Fibroblast of villous mesenchyme (primary cell): ENCODE measurements at regions not wholly inside any gene's neighbourhood (a gene's known extent, or its start where the extent isn't known, plus 50 kb on each side); places are given as distances from the start of the nearest gene placed in this dataset.

ENCODE experiments used
- DNase-seq: peaks from one replicate; pipeline ENCODE4 v3.0.0-alpha.2; 2010; ENCODE audit warnings: low read depth
- H3K4me3 ChIP-seq: 2 replicates; pipeline ENCODE4 v1.5.1; 2011; ENCODE audit warnings: low read depth, mild to moderate bottlenecking, low read length
- CTCF ChIP-seq: IDR thresholded peaks from 2 replicates; pipeline ENCODE4 v1.5.1; 2012; ENCODE audit warnings: low read depth, mild to moderate bottlenecking, low read length; ENCODE audit not compliant: insufficient read depth

GRCh38 chr16:22633280-22633679, 122.6 kb downstream of the NPIPB5 start:
- H3K4me3 ChIP-seq, result no peak overlapping the region
- TF ChIP-seq CTCF, result no peak

GRCh38 chr16:22633799-22634198, 123.1 kb downstream of the NPIPB5 start:
- DNase-seq, result no peak
- no peak overlapping the region for H3K4me3 ChIP-seq
- no peak for TF ChIP-seq CTCF

More at GRCh38 chr16:22633280-22633679, 122.6 kb downstream of the NPIPB5 start:
- no peak for DNase-seq

- H3K4me3 ChIP-seq, result no peak overlapping the region
- TF ChIP-seq CTCF, result no peak
- DNase-seq, result no peak
These were observed 124.3 kb downstream of the NPIPB5 start for GRCh38 chr16:22634954-22635353.

- no peak for TF ChIP-seq CTCF
- DNase-seq, result no peak
- no peak overlapping the region for H3K4me3 ChIP-seq
These were observed 124.7 kb downstream of the NPIPB5 start for GRCh38 chr16:22635357-22635761.

- H3K4me3 ChIP-seq, result no peak overlapping the region
- no peak for DNase-seq
- TF ChIP-seq CTCF, result no peak
These were observed 125.1 kb downstream of the NPIPB5 start for GRCh38 chr16:22635801-22636200.

- peak; percentile 62 for DNase-seq
- no peak overlapping the region for H3K4me3 ChIP-seq
- no peak for TF ChIP-seq CTCF
These were observed 127.9 kb downstream of the NPIPB5 start for GRCh38 chr16:22638393-22639206.
